HG03460 (cell line): ENCODE measurements at regions not wholly inside any gene's neighbourhood (a gene's known extent, or its start where the extent isn't known, plus 50 kb on each side); places are given as distances from the start of the nearest gene placed in this dataset.

ENCODE experiments used
- ATAC-seq: cut with Tn5 transposase; IDR thresholded peaks from one replicate; pipeline ENCODE4 v1.9.1; 2021; ENCODE audit not compliant: unreplicated experiment

- no peak for ATAC-seq
These were observed 171.0 kb upstream of the HMGA2 start for GRCh38 chr12:65653321-65653720.

- no peak for ATAC-seq
These were observed 170.2 kb upstream of the HMGA2 start for GRCh38 chr12:65653946-65654629.

GRCh38 chr12:65655074-65655493, 169.2 kb upstream of the HMGA2 start:
- no peak for ATAC-seq

- no peak for ATAC-seq
These were observed 168.0 kb upstream of the HMGA2 start for GRCh38 chr12:65656156-65656882.

- no peak for ATAC-seq
These were observed 167.4 kb upstream of the HMGA2 start for GRCh38 chr12:65656891-65657351.

GRCh38 chr12:65657635-65658034, 166.6 kb upstream of the HMGA2 start:
- ATAC-seq: no peak

- no peak for ATAC-seq
These were observed 165.9 kb upstream of the HMGA2 start for GRCh38 chr12:65658360-65658759.

GRCh38 chr12:65659681-65660080, 164.6 kb upstream of the HMGA2 start:
- ATAC-seq: no peak

GRCh38 chr12:65660096-65660495, 164.2 kb upstream of the HMGA2 start:
- ATAC-seq: no peak

- no peak for ATAC-seq
These were observed 163.4 kb upstream of the HMGA2 start for GRCh38 chr12:65660836-65661235.

- ATAC-seq: no peak
These were observed 161.7 kb upstream of the HMGA2 start for GRCh38 chr12:65662590-65662989.

GRCh38 chr12:65663097-65663496, 161.2 kb upstream of the HMGA2 start:
- ATAC-seq: no peak

- no peak for ATAC-seq
These were observed 160.6 kb upstream of the HMGA2 start for GRCh38 chr12:65663648-65664047.

GRCh38 chr12:65664715-65665250, 159.5 kb upstream of the HMGA2 start:
- no peak for ATAC-seq

GRCh38 chr12:65665817-65666216, 158.5 kb upstream of the HMGA2 start:
- no peak for ATAC-seq

GRCh38 chr12:65666876-65667275, 157.4 kb upstream of the HMGA2 start:
- ATAC-seq: no peak

GRCh38 chr12:65667932-65668331, 156.4 kb upstream of the HMGA2 start:
- no peak for ATAC-seq

- no peak for ATAC-seq
These were observed 155.1 kb upstream of the HMGA2 start for GRCh38 chr12:65668981-65669695.

GRCh38 chr12:65670775-65671174, 153.5 kb upstream of the HMGA2 start:
- ATAC-seq: no peak

- no peak for ATAC-seq
These were observed 151.8 kb upstream of the HMGA2 start for GRCh38 chr12:65672441-65672840.

GRCh38 chr12:65673156-65673690, 151.1 kb upstream of the HMGA2 start:
- no peak for ATAC-seq
